Coronary artery (tissue), 2 donors: ENCODE measurements at regions not wholly inside any gene's neighbourhood (a gene's known extent, or its start where the extent isn't known, plus 50 kb on each side); places are given as distances from the start of the nearest gene placed in this dataset.
"Not testable (repeated sequence)": the region's sequence is repeated elsewhere in the genome, so short reads cannot be mapped to it uniquely, and the experiment has no call there.

ENCODE experiments used
- DNase-seq: peaks from one replicate; pipeline ENCODE4 v3.0.0-alpha.2; 2017; ENCODE audit warnings: low spot score
- H3K27ac ChIP-seq, 2 donors: fragments of 200-600 bp; sonication (generic); one replicate each; pipeline ENCODE4 v1.5.1; 2016 to 2019
- H3K4me3 ChIP-seq: fragments of 200-600 bp; sonication (generic); 2 replicates; pipeline ENCODE4 v1.5.1; 2016; ENCODE audit warnings: mild to moderate bottlenecking, moderate library complexity
- TF ChIP-seq, protein P1 (sequence below): fragments of 200-600 bp; sonication (generic); IDR thresholded peaks from one replicate; pipeline ENCODE4 v1.5.1; 2019; ENCODE audit warnings: antibody characterized with exemption

DNA sequence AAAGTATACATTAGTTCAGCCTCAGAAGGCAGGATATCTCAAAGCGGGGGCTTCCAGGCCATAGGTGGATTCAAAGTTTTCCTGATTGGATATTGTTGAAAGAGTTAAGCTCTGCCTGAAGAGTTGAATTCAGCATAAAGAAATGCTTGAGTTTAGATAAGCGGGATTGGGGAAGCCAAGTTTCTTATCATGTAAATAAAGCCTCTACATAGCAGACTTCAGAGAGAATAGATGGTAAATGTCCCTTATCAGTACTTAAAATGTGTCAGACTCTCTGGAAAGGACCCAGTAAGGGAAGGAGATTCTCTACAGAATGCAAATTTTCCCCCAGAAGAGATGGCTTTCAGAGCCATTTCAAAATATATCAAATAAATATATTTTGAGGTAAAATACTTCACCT, 423.5 kb downstream of the SHISA9 start:
- no peak for DNase-seq
- TF ChIP-seq, protein P1, sequence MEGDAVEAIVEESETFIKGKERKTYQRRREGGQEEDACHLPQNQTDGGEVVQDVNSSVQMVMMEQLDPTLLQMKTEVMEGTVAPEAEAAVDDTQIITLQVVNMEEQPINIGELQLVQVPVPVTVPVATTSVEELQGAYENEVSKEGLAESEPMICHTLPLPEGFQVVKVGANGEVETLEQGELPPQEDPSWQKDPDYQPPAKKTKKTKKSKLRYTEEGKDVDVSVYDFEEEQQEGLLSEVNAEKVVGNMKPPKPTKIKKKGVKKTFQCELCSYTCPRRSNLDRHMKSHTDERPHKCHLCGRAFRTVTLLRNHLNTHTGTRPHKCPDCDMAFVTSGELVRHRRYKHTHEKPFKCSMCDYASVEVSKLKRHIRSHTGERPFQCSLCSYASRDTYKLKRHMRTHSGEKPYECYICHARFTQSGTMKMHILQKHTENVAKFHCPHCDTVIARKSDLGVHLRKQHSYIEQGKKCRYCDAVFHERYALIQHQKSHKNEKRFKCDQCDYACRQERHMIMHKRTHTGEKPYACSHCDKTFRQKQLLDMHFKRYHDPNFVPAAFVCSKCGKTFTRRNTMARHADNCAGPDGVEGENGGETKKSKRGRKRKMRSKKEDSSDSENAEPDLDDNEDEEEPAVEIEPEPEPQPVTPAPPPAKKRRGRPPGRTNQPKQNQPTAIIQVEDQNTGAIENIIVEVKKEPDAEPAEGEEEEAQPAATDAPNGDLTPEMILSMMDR = no peak
- H3K27ac ChIP-seq = no peak overlapping the region
- H3K4me3 ChIP-seq = no peak overlapping the region

DNA sequence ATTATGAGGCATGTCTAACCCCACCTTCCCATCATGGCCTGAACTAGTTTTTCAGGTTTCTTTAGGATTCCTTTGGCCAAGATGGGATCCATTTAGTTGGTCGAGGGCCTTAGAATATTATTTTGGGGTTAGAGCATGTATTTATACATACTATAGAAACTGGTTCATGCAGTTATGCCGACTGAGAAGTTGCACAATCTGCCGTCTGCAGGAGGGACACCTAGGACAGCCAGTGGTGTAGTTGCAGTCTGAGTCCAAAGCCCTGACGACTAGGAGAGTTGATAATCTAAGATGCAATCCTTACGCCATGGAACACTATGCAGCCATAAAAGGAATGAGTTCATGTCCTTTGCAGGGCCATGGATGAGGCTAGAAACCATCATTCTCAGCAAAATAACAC, 424.0 kb downstream of the SHISA9 start:
- no peak for DNase-seq
- no peak overlapping the region for H3K27ac ChIP-seq
- H3K4me3 ChIP-seq = no peak overlapping the region
- TF ChIP-seq, protein P1 = no peak

DNA sequence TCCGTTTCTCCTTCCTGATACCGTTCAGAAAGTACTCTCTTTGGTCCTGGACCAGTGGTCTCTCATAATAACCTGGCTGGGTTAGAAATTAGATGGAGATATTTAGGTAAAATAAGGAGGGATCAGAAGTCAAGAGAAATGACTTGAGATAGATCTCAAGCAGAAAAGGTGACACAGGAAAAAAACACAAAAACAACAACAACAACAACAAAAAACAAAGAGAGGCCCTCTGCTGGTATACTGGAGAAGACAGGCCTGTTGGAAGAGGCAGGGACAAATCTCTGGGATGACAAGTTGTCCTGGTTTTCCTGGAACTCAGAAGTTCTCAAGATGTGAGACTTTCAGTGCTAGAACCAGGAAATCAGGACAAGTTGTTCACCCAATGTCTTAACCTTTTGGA, 430.5 kb downstream of the SHISA9 start:
- no peak for DNase-seq
- H3K27ac ChIP-seq = no peak overlapping the region
- H3K4me3 ChIP-seq = no peak overlapping the region
- TF ChIP-seq, protein P1 = no peak

DNA sequence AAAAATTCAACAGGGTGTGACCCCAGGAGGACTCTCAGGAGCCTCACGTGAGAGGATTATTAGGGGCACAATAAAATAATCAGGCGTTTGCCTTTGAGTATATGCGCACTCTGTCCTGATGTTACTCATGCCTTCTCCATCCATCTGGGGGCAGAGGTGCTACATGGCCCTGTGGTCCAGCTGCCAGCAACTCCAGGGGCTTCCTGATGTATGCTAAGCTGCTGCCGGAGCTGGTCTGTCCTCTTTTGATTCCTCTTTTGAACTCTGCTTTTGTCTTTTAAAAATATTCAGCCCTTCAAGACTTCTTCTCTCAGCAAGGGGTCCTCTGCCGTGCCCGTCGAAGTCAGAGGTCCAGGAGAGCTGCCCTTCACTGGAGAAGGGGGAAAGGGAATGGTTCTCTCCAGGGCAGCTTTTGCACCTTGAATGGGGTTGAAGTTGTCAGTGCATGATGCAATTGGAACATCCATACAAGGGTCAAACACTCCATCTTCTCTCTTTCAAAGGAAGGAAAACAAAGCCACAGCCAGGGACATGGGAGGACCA, 431.4 kb downstream of the SHISA9 start:
- TF ChIP-seq, protein P1 = no peak
- DNase-seq = no peak
- H3K4me3 ChIP-seq = no peak overlapping the region
- H3K27ac ChIP-seq = no peak overlapping the region

DNA sequence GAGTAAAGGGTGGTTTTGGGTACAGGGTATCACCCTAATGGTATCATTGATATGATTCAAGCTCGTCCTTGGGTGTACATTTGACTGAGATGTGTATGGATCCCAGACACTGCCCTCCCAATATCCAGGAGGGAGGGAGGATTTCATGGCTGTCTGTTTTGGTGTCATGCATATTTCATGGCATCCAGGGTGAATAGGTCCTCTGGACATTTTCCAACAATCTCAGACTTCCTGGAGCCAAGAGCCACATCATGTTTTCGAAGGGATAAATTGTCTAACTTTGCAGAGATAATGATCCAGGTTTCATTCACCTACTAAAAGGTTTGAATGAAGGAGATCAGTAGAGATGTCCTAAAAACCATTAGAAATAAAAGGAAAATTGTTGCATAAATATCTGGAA, 431.9 kb downstream of the SHISA9 start:
- no peak for DNase-seq
- TF ChIP-seq, protein P1 = no peak
- Histone ChIP-seq H3K4me3 (no peak overlapping the region), H3K27ac (no peak overlapping the region)

DNA sequence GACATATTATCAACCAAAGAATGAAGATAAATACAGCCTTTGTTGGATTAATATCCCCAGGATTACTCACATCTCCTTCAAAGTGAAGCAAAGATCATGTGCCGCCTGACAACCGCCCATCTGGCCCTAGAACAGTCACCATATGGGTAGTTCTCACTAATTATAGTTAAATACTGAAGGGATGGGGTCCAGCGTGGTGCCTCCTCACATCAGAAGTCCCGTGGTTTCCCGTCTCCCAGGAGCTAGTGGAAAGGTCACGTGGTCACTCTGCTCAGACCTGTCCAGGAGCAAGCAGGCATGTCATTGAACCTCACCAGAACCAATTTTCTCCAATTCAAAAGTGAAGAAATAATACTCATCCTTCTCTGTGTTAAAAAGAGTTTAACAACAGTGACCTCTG, 434.5 kb downstream of the SHISA9 start:
- TF ChIP-seq, protein P1 = no peak
- Histone ChIP-seq H3K4me3 (no peak overlapping the region), H3K27ac (no peak overlapping the region)
- no peak for DNase-seq

DNA sequence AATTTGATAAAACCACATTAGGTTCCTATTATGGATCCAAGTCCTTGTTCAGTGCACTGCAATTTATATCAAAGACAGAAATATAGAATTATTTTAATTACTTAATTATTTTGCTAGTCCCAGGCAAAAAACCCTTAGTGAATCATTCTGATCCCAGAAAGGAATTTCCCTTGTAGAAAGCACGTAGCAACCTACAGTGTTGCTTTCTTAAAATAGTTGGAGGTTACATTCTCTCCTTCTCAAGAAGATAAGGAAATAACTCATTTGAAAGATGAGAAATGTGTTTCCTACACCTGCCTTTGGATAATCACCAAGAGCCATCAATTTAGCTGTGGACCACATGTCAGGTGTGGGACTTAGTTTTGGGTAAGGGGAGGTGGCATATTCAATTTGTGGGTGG, 434.9 kb downstream of the SHISA9 start:
- Histone ChIP-seq H3K27ac (no peak overlapping the region), H3K4me3 (no peak overlapping the region)
- DNase-seq = no peak
- TF ChIP-seq, protein P1 = no peak

DNA sequence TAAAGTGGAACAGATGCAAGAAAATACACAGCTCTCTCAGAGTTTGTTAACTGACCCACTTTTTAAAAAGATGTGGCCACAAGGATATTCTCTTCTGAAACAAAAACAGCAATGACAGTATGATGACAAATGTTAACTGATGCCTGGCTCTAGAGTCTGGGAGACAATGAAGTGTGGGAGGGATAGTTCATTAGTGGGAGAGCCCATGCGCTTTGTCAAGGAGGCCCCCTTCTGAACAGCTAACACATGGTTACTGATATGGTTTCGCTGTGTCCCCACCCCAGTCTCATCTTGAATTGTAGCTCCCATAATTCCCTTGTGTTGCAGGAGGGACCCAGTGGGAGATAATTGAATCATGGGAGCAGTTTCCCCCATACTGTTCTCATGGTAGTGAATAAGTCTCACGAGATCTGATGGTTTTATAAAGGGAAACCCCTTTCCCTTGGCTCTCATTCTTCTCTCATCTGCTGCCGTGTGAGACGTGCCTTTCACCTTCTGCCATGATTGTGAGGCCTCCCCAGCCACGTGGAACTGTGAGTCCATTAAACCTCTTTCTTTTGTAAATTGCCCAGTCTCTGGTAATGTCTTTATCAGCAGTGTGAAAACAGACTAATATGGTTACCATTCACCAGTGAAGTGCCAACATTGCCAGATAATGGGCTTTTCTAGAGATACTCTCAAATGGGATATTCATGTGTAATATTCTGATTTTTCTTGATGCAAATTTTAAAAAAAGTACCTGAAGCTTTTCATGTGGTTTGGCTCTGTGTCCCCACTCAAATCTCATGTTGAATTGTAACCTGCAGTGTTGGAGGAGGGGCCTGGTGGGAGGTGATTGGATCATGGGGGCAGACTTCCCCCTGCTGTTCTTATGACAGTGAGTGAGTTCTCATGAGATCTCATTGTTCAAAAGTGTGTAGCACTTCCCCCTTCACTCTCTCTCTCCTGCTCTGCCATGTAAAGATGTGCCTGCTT, 435.8 kb downstream of the SHISA9 start:
- DNase-seq, H3K27ac ChIP-seq, H3K4me3 ChIP-seq: not testable (repeated sequence)
